ENCODE measurements at regions not wholly inside any gene's neighbourhood (a gene's known extent, or its start where the extent isn't known, plus 50 kb on each side); places are given as distances from the start of the nearest gene placed in this dataset.

GRCh38 chr2:185583058-185583816, 155.4 kb upstream of the FSIP2 start:
- no peak for TF ChIP-seq CTCF (IDR thresholded peaks at IDR 0.05)
- peak; percentile 65; the same call in 1 of the 2 replicates for TF ChIP-seq JUNB (IDR thresholded peaks at IDR 0.05)

All from A549 (cell line).